ENCODE measurements at regions not wholly inside any gene's neighbourhood (a gene's known extent, or its start where the extent isn't known, plus 50 kb on each side); places are given as distances from the start of the nearest gene placed in this dataset.

- Histone ChIP-seq H3K36me3 (replicated peaks in 1 of 2; ENCODE audit: control insufficient read depth in 1 of 2, insufficient read depth in 2 of 2, low read length in 2 of 2) (no peaks in the 10 kb centered on the region), H3K27me3 (ENCODE audit: control insufficient read depth in 2 of 2, insufficient read depth in 2 of 2, low read length in 2 of 2) (no peaks in the 10 kb centered on the region), H3K9me3 (replicated peaks in 1 of 2; ENCODE audit: control insufficient read depth in 1 of 2, insufficient read depth in 1 of 2, low read length in 2 of 2) (peaks cover 8 to 9% of the 10 kb centered on the region in 2 donors), H3K4me2 (replicated peaks; ENCODE audit: extremely low read depth, low read length, poor library complexity, severe bottlenecking) (no peak overlapping the region), H3K9ac (ENCODE audit: insufficient read depth, low read length, poor library complexity, severe bottlenecking) (no peak overlapping the region), H3K27ac (ENCODE audit: low read depth in 1 of 2, low read length in 2 of 2) (no peak overlapping the region), H3K79me2 (ENCODE audit: insufficient read depth, low read length) (no peaks in the 10 kb centered on the region), H3K4me3 (replicated peaks in 1 of 3; ENCODE audit: low read depth in 2 of 3, low read length in 3 of 3) (no peak overlapping the region), H3K4me1 (ENCODE audit: control insufficient read depth in 1 of 2, insufficient read depth in 2 of 2, low read length in 2 of 2) (no peaks in the 10 kb centered on the region), H2AFZ (ENCODE audit: insufficient read depth, low read depth, low read length, poor library complexity, severe bottlenecking) (no peak overlapping the region), H4K20me1 (ENCODE audit: insufficient read depth, low read length) (no peaks in the 10 kb centered on the region)
- no peak overlapping the region for H3K4me3 Mint-ChIP-seq
- no peaks in the 10 kb centered on the region for H3K4me1 Mint-ChIP-seq
- no peaks in the 10 kb centered on the region for H3K36me3 Mint-ChIP-seq
- 60% methylated on average over 2 of the region's 6 CpGs for WGBS (ENCODE audit: insufficient coverage)
- H3K9me3 Mint-ChIP-seq = peaks cover 0 to 10% (median 5%) of the 10 kb centered on the region in 7 donors
- H3K27ac Mint-ChIP-seq = no peak overlapping the region
- H3K27me3 Mint-ChIP-seq (ENCODE audit: low read depth in 3 of 3) = peaks cover 0 to 2% (median 1%) of the 10 kb centered on the region in 3 donors
- no peak for DNase-seq
- intact Hi-C loops (cut with micrococcal nuclease) = no loop called here
- no peak for TF ChIP-seq CTCF (IDR thresholded peaks at IDR 0.05)
Observed at GRCh38 chr3:1943395-1944118, 155.1 kb upstream of the CNTN4 start.

- Histone ChIP-seq H3K4me2 (replicated peaks; ENCODE audit: extremely low read depth, low read length, poor library complexity, severe bottlenecking) (no peak overlapping the region), H4K20me1 (ENCODE audit: insufficient read depth, low read length) (no peaks in the 10 kb centered on the region), H3K4me3 (replicated peaks in 1 of 3; ENCODE audit: low read depth in 2 of 3, low read length in 3 of 3) (no peak overlapping the region), H3K27ac (ENCODE audit: low read depth in 1 of 2, low read length in 2 of 2) (no peak overlapping the region), H3K9me3 (replicated peaks in 1 of 2; ENCODE audit: control insufficient read depth in 1 of 2, insufficient read depth in 1 of 2, low read length in 2 of 2) (peaks cover 0 to 13% of the 10 kb centered on the region in 2 donors), H3K9ac (ENCODE audit: insufficient read depth, low read length, poor library complexity, severe bottlenecking) (no peak overlapping the region), H3K79me2 (ENCODE audit: insufficient read depth, low read length) (no peaks in the 10 kb centered on the region), H3K36me3 (replicated peaks in 1 of 2; ENCODE audit: control insufficient read depth in 1 of 2, insufficient read depth in 2 of 2, low read length in 2 of 2) (no peaks in the 10 kb centered on the region), H2AFZ (ENCODE audit: insufficient read depth, low read depth, low read length, poor library complexity, severe bottlenecking) (no peak overlapping the region), H3K27me3 (ENCODE audit: control insufficient read depth in 2 of 2, insufficient read depth in 2 of 2, low read length in 2 of 2) (no peaks in the 10 kb centered on the region), H3K4me1 (ENCODE audit: control insufficient read depth in 1 of 2, insufficient read depth in 2 of 2, low read length in 2 of 2) (no peaks in the 10 kb centered on the region)
- peaks cover 0 to 1% (median 0%) of the 10 kb centered on the region in 3 donors for H3K27me3 Mint-ChIP-seq (ENCODE audit: low read depth in 3 of 3)
- H3K36me3 Mint-ChIP-seq = no peaks in the 10 kb centered on the region
- no peak overlapping the region for H3K4me3 Mint-ChIP-seq
- H3K9me3 Mint-ChIP-seq = peaks cover 2 to 12% (median 5%) of the 10 kb centered on the region in 7 donors
- intact Hi-C loops (cut with micrococcal nuclease) = no loop called here
- no peaks in the 10 kb centered on the region for H3K4me1 Mint-ChIP-seq
- no peak overlapping the region for H3K27ac Mint-ChIP-seq
- no peak for DNase-seq
- no peak for TF ChIP-seq CTCF (IDR thresholded peaks at IDR 0.05)
Observed at GRCh38 chr3:1945698-1946097, 153.0 kb upstream of the CNTN4 start.
